Kidney tubule cell (primary cell): ENCODE measurements at regions not wholly inside any gene's neighbourhood (a gene's known extent, or its start where the extent isn't known, plus 50 kb on each side); places are given as distances from the start of the nearest gene placed in this dataset.

Experiments
- DNase-seq: peaks from one replicate; pipeline ENCODE4 v3.0.0-alpha.2; 2018; ENCODE audit warnings: low spot score

DNA sequence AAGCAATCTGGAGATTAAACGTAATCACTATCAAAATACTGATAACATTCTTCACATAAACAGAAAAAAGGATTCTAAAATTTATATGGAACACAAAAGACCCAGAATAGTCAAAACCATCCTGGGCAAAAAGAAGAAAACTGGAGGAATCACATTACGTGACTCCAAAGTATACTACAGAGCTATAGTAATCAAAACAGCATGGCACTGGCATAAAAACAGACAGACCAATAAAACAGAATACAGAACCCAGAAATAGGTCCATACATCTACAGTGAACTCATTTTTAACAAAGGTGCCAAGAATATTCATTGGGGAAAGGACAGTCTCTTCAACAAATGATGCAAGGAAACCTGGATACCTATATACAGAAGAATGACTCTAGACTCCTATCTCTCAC, 621.9 kb upstream of the CCDC54 start:
- no peak for DNase-seq

DNA sequence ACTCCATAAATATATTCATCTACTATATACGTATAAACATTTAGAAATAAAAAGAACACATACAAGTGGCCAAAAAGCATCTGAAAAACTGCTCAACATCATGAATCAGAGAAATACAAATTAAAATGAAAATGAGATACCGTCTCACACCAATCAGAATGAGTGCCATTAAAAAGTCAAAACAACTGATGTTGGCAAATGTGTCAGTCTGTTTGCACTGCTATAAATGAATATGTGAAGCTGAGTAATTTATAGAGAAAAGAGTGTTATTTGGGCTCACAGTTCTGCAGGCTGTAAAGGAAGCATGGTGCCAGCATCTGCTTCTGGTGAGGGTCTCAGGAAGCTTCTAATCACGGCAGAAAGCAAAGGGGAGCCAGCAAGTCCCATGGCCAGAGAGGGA, 620.3 kb upstream of the CCDC54 start:
- no peak for DNase-seq

DNA sequence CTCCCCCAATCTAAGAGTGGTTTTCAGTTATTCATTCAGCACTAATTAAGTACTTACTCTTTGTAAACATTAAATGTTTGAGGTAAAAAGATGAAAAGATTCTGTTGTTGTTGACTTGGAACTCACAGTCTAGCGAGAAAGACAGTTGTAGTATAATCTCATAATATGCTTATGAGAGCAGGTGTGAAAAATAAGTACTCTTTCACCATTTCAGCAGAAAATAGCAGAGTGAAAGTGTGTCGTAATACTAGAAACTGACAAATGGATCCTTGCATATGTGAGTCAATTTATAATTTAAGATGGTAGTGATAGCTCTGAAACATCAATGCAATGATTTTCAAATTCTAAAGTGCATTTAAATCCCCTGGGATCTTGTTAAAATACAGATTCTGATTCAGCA, 618.8 kb upstream of the CCDC54 start:
- no peak for DNase-seq

DNA sequence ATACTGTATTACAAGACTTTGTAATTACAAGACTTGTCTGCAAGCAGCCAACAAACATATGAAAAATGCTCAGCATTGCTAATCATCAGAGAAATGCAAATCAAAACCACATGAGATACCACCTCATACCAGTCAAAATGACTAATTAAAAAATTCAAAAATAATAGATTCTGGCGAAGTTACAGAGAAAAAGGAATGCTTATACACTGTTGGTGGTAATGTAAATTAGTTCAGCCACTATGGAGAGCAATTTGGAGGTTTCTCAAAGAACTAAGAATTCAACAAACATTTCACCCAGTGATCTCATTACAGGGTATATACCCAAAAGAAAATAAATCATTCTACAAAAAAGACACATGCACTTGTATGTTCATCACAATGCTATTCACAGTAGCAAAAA, 617.5 kb upstream of the CCDC54 start:
- DNase-seq, result no peak

DNA sequence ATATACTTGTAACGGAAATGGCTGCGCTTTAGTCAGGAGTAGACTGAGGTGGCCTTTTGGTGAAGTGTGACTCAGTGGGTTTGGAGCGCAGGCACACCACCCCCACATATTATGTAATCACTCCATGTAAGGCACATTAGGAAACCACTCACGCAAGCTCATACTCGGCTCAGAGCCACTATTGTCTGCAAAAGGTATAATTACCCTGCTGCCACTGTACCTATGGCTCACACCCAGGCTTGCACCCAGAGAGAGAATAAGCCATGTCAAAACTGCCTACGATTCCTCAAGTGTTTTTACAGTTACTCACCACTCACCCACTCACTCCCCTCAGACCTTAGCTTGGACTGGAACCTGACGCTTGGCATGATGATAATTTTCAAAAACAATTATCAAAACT, 611.9 kb upstream of the CCDC54 start:
- peak; percentile 33 for DNase-seq

DNA sequence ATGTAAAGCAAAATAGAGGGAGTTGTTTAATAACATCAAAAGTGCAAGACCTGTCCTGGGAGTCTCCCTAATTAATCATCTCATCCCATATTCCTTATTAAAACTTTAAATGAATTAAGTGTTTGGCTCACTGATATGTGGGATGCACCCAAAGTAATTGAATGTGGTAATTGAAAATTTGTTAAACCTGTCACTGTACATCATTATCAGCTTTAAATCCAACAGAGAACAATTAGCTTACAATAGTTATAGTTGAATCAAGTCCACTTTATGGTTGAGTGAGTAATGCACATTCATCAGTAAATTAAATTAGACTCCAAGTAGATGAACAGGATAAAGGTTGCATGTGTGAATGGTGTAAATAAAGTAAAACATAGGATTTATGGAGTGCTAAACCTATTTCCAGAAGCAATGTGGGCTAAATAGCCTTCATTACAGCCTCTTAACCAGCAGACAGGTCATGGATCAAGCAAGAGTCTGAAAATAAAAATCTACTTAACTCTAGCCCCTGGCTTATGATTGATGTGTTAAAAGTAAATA, 608.2 kb upstream of the CCDC54 start:
- no peak for DNase-seq

DNA sequence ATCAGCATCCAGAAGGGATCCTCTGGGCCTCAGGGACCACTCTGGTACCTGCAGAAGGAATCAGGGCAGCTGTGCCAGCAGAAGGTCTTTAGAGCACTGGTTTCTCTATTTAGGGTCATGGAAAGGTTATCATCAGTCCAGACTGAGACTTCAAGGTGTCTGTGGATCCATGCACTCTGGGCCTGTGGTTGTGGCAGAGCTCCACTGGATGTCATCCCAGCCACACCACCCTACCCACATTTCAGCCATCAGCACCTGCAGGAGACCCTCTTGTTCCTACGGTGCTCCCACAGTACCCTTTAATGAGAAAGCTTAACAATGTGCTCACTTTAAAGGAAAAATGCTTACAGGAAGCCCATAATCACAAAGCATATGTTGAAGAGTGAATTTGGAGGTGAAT, 603.4 kb upstream of the CCDC54 start:
- DNase-seq, result no peak

DNA sequence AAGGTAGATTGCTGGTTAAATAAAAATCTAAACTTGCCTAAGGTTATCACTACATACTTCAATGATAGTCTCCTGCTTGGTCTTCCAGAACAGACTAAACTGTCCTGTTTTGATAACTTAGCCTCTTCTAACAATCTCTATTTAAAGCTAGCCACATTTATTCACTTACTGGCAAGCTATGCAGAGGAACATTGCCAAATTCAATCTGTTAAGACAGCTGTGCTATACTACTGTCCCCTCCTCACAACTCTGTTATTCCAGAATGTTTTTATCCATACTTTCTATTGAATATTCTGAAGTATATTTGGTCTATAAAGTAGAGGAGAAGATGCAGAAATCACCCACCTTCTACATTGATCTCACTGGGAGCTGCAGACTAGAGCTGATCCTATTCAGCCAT, 594.0 kb upstream of the CCDC54 start:
- no peak for DNase-seq

DNA sequence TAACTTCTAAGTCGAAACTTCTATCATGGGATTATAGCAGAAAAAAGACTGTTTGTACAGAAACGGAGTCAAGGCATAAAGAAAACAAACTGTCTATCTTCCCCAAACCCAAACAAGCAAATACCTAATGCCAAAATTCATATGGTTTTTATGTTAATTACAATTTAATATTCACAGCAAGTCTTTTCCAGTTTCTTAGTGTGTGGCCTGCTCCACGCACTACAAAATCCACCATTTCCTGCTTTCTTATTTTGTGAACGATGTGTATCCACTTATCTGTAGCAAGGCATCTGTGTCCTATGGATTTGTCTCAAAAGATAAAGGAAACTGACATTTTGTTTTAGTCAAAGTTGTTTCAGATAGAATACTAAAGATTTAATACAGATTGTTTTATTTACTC, 588.0 kb upstream of the CCDC54 start:
- no peak for DNase-seq

DNA sequence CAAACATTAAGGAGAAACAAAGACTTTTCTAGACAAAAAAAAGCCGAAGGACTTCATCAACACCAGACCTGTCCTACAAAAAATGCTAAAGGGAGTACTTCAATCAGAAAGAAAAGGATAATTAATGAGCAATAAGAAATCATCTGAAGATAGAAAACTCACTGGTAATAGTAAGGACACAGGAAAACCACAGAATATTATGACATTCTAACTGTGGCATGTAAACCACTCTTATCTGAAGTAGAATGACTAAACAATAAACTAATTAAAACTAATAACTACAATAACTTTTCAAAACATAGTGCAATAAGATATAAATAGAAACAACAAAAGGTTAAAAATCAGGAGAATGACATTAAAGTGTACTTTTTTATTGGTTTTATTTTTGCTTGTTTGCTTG, 584.5 kb upstream of the CCDC54 start:
- no peak for DNase-seq

DNA sequence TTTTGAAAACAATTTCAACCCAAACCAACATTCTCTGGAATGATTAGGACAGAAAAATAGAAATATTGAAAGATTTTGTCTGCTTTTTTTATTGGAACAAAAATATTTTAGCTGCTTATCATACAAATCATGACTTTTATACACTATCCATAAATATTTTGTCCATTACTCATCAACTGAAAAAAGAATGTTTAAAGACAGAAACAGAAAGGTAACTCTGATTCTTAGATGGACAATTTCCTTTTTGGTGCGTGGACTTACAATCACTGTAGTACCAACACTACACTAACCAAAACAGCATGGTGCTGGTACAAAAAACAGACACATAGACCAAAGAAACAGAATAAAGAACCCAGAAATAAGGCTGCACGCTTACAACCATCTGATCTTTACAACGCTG, 582.8 kb upstream of the CCDC54 start:
- peak; percentile 9 for DNase-seq

DNA sequence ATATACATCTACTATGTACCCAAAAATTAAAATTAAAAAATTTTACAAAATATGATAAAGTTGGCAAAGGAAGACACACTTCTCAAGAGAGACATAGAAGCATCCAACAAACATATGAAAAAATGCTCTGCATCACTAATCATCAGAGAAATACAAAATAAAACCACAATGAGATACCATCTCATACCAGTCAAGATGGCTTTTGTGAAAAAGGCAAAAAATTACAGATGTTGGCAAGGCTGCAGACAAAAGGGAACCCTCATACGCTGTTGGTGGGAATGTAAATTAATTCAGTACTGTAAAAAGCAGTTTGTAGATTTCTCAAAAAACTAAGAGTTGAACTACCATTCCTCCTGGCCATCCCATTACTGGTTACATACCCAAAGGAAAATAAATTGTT, 581.7 kb upstream of the CCDC54 start:
- no peak for DNase-seq

DNA sequence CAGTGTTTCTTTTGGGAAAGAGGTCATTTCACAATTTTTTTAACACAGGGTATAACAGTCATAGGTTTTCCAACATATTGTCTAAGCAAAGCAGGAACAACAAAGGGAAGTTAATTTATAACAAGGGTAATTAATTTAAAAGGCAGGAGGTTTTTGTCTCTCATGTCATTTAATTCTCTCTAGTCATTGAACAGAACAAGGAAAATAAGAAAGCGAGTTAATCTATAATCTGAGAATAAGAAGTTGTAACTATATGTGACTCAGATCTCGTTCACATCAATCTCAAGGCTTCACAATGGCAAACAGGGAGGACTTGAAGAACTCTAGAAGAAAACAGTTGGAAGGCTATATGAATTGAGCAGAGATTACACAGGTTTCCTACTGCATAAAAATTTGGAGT, 579.8 kb upstream of the CCDC54 start:
- peak; percentile 84 for DNase-seq

DNA sequence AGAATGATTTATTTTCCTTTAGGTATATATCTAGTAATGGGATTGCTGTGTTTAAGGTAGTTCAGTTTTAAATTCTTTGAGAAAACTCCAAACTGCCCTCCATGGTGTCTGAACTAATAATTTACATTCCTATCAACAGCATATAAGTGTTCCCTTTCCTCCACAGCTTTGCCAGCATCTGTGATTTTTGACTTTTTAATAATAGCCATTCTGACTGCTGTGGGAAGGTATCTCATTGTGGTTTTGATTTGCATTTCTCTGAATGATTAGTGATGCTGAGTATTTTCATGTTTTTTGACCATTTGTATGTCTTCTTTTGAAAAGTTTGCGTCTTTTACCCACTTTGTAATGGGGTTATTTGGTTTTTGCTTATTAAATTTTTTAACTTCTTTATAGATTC, 571.6 kb upstream of the CCDC54 start:
- DNase-seq, result no peak

DNA sequence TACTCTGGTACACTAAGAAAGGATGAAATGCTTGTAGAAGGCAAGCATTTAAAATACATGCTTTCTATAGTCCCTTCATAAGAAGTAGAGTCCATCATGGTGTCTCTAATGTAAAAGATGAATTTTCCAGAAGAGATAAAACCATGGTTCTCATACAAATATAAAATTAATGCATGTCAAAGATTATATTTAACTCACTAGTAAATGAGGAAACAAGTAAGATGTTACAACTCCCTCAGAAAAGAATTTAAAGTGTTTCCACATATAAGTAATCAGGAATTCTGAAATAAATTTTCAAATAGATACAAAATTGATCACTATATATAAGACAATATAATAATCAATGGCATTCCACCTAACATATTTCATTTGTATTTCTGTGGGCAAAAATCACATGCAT, 570.3 kb upstream of the CCDC54 start:
- DNase-seq, result no peak

DNA sequence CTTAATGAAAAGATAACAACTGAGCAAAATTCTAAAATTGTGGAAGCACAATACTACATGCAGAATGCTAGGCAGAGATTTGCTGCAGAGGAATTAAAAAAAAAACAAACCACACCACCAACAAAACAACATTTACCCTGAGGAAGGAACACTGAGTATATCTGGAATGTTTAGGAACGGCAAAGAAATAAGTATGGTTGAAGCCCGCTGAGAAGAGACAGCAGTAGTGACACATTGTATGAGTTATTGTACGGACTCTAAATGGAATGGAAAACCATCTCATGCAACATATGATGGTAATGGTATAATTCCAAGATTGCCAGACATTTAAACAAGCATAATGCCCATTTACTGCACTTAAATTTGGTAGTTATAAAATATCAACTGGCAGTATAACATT, 568.2 kb upstream of the CCDC54 start:
- DNase-seq, result no peak

DNA sequence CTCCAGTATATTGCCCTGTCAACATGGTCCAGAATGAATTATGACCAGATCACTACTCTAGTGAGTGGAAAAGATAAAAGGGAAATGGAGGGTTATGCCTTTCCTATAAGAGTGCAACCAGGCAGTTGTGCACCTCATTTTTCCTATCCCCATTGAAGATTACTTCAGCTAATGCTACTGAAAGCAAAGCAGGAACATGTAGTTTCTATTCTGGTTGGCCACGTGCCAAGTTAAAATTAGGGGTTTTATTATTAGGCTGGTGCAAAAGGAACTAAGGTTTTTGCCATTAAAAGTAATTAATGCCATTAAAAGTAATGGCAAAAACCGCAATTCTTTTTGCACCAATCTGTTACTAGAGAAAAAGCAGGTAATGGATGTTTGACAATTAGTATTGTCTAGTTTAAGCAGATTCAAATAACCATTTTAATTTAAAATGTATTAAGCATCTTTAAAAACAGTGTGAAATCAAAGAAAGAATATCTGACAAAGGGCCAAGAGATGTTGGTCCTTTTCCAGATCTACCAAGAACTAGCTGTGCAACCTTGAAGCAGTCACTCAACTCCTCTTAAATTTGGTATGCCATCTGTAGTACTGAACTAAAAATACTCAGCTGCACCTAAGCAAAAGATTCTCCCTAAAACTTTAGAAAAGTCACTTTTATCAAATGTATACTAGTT, 567.5 kb upstream of the CCDC54 start:
- DNase-seq, result no peak

DNA sequence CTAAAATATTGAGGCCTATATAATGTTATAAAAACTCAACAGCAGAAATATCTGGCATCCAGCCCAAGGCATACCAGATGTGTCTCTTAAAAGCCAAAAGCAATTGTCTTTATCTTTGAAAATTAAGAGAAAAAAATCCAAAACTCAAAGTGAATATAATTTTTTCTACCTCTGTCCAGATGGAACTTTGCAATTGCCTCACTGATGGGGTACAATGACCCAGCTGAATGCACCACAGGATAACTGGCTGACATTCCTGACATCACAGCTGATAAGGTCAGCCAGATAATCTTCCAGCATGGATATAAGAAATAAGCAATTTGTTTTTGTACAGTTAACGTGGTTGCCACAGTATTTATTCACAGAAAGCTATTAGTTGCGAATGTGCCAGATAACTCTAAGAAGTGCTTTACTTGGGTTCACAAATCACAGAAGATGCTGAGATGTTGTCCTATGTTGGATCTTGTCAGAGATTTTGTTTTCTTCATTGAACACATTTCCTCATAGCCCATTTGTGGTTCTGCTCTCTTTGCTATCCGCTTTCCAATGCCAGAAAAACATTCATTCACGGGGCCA, 566.9 kb upstream of the CCDC54 start:
- no peak for DNase-seq

DNA sequence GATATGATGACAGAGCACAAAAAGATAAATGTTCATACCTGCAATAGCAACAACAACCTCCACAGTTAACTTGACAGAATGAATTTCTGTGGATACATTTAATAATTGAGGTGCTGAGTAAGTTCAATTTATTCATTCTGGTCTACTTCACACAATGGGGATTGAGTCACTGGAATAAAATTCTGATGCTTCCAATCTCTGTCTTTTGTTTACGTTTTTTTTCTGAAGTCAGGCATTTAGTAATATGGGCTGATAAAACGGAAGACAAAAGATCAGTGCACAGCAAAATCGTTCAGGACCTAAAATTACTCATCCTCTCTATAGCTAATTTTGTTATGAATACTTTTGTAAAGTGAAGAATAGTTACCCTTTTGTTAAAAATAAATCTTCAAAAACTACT, 565.9 kb upstream of the CCDC54 start:
- peak; percentile 35 for DNase-seq

DNA sequence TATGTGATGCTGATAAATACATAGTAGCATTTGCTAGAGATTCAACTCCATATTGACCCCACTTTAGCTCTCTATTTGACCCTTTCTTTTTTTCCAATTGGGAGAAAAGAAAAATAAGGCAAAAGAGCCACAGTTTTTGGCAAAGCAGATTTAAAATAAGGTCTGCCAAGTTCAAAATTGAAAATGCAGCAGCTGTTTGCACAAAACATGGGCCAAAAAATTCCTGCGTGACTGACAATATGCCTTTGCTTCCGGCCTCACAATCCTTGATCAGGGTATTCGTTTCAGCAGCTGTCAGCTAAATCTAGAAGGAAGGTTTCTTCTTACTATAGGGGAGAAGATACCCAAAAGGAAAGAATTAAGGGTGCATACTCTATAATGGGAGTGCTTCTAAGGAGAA, 563.5 kb upstream of the CCDC54 start:
- no peak for DNase-seq

DNA sequence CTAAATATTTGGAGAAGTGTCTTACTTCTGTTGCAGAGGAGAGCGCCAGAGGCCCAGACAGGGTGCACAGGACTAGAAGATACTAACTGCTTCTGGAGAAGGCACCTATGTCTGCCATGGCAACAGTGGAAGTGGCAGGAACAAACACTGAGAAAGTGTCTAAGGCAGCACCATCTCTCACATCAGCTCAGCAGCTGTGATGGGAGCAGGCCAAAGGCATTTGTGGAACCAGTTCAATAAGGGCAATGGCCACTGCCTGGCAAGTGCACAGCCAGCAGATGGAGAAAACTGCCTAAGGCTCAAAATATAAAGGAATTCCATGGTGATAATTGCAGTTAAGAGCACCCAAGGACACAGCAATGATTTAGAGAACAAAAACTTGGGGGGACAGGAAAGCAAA, 563.0 kb upstream of the CCDC54 start:
- DNase-seq, result no peak

DNA sequence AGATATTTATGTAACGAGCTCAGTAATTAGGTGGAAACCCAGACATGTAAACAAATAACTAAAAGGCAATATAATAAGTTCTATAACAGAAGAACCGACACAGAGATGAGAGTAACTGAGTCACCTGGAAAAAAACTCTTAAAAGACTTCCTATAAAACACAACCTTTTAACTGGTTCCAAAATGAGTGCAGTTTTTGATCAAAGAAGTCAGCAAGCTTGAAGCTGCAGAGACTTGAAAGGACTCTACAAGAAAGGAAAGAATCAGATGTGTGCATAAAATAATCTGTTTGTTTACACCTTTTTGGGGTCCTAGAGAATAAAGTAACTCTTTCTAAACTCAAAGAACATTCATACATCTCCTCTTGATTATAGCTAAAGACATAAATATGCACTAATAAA, 560.4 kb upstream of the CCDC54 start:
- DNase-seq, result no peak

DNA sequence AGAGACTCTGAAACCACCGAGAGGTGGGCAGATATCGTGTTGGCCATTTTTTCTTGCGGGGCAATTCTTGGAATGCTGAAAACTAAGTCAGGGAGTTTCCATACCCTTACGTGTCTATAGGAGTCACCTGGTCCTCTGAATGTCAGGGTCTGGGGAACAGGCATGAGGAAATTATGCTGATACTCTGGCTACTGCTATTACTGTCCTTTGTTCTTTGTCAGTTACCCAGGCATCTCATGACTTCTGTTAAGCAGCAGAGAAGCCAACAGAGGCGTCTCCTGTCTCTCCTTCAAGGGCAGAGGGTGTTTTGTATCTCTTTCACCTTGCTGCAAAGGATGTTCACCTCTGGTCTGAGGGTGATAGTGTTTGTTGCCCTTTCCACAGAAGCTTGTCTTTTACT, 559.5 kb upstream of the CCDC54 start:
- no peak for DNase-seq

DNA sequence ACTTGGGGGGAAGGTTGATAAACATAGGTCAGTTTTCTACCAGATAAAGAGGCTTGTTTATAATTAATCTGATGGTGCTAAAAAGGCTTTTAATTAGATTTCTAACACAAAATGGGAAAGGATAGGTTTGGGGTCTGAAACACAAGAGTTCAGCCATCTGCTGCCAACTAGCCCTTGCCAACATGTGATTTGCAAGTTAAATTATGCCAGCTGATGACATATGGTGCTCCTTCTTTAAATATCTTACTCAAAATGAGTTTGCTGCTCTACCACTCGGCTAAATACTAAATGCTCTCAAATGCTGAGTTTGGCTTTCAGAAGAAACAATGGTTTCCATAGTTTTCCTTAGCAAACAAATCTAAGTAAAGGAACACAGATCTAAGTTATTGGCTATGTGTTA, 557.8 kb upstream of the CCDC54 start:
- DNase-seq, result no peak
